Uterus (tissue), 3 donors: ENCODE measurements at regions not wholly inside any gene's neighbourhood (a gene's known extent, or its start where the extent isn't known, plus 50 kb on each side); places are given as distances from the start of the nearest gene placed in this dataset.

Source experiments
- DNase-seq, 2 donors: peaks; one replicate each; pipeline ENCODE4 v3.0.0-alpha.2; 2019 to 2020
- H3K27ac ChIP-seq, 2 donors: fragments of 200-600 bp; sonication (generic); 1 replicate in 1 of 2; 2 replicates in 1 of 2; pipeline ENCODE4 v1.5.1; 2016 to 2018
- H3K27me3 ChIP-seq, 2 donors: fragments of 200-600 bp; sonication (generic); one replicate each; pipeline ENCODE4 v1.5.1; 2018 to 2019; ENCODE audit warnings: control low read depth in 1 of 2
- H3K36me3 ChIP-seq, 2 donors: fragments of 200-600 bp; sonication (generic); one replicate each; pipeline ENCODE4 v1.5.1; 2019; ENCODE audit warnings: control low read depth in 1 of 2
- H3K4me1 ChIP-seq, 2 donors: fragments of 200-600 bp; sonication (generic); one replicate each; pipeline ENCODE4 v1.5.1; 2018 to 2019; ENCODE audit warnings: control low read depth in 1 of 2
- H3K4me3 ChIP-seq, 2 donors: fragments of 200-600 bp; sonication (generic); 1 replicate in 1 of 2; 2 replicates in 1 of 2; pipeline ENCODE4 v1.5.1; 2018 to 2019; ENCODE audit warnings: mild to moderate bottlenecking in 1 of 2
- H3K9me3 ChIP-seq, 2 donors: fragments of 200-600 bp; sonication (generic); one replicate each; pipeline ENCODE4 v1.5.1; 2019; ENCODE audit warnings: control low read depth in 1 of 2
- CTCF ChIP-seq, 4 experiments: fragments of 200-600 bp in 2 of 4; fragments of 450-650 bp in 2 of 4; sonication (generic) in 2 of 4; IDR thresholded peaks; one replicate each; pipeline ENCODE4 v1.5.1; 2016 to 2019; ENCODE audit warnings: antibody characterized with exemption in 4 of 4, mild to moderate bottlenecking in 2 of 4, moderate library complexity in 1 of 4
- POLR2A ChIP-seq, 2 donors: fragments of 450-650 bp; IDR thresholded peaks; one replicate each; pipeline ENCODE4 v1.6.1; 2016; ENCODE audit warnings: antibody characterized with exemption in 2 of 2, mild to moderate bottlenecking in 1 of 2, moderate library complexity in 1 of 2
- intact Hi-C: fragments of 100-400 bp; cut with DNase I; formaldehyde crosslinking; loops from one replicate; pipeline ENCODE4 v1.15.1; 2023; ENCODE audit warnings: low total_unique reads
- donor health status: DM: yes; HTN: yes; CAD: no.

- Histone ChIP-seq H3K27me3 (no peaks in the 10 kb centered on the region), H3K4me3 (no peak overlapping the region), H3K27ac (no peak overlapping the region), H3K4me1 (no peaks in the 10 kb centered on the region), H3K36me3 (no peaks in the 10 kb centered on the region), H3K9me3 (no peaks in the 10 kb centered on the region)
- intact Hi-C loops: no loop called here
- TF ChIP-seq CTCF (IDR thresholded peaks at IDR 0.05): no peak
- TF ChIP-seq POLR2A (IDR thresholded peaks at IDR 0.05): no peak
- no peak for DNase-seq
These were observed 145.4 kb downstream of the SLC30A10 start for GRCh38 chr1:219782929-219783328.

DNA sequence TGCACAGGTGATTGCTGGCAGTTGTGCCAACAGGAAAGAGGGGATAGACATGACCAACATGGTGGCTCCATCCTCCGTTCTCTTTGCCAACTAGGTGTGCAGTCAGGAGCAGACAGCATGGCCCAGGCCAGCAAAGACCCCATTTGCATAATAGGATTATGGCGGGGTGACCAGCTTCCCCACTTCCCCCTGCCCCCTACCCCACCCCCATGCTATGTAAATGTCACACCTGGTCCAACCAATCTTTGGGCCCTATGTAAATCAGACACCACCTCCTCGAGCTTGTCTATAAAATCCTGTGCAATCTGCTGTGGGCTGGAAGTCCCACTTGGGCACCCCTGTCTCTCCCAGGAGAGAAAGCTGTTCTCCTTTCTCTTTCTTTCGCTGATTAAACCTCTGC is 146.0 kb downstream of the SLC30A10 start:
- no peaks in the 10 kb centered on the region for H3K4me1 ChIP-seq
- no peaks in the 10 kb centered on the region for H3K9me3 ChIP-seq
- H3K36me3 ChIP-seq: no peaks in the 10 kb centered on the region
- TF ChIP-seq POLR2A (IDR thresholded peaks at IDR 0.05): no peak
- TF ChIP-seq CTCF (IDR thresholded peaks at IDR 0.05): no peak
- DNase-seq: no peak
- no peak overlapping the region for H3K27ac ChIP-seq
- H3K4me3 ChIP-seq: no peak overlapping the region
- H3K27me3 ChIP-seq: no peaks in the 10 kb centered on the region
- intact Hi-C loops: no loop called here

- Histone ChIP-seq H3K36me3 (no peaks in the 10 kb centered on the region), H3K27me3 (no peaks in the 10 kb centered on the region), H3K27ac (no peak overlapping the region), H3K4me1 (no peaks in the 10 kb centered on the region), H3K9me3 (no peaks in the 10 kb centered on the region), H3K4me3 (no peak overlapping the region)
- no peak for DNase-seq
- intact Hi-C loops: no loop called here
- TF ChIP-seq CTCF (IDR thresholded peaks at IDR 0.05): no peak
- TF ChIP-seq POLR2A (IDR thresholded peaks at IDR 0.05): no peak
These were observed 146.9 kb downstream of the SLC30A10 start for GRCh38 chr1:219781491-219781890.

DNA sequence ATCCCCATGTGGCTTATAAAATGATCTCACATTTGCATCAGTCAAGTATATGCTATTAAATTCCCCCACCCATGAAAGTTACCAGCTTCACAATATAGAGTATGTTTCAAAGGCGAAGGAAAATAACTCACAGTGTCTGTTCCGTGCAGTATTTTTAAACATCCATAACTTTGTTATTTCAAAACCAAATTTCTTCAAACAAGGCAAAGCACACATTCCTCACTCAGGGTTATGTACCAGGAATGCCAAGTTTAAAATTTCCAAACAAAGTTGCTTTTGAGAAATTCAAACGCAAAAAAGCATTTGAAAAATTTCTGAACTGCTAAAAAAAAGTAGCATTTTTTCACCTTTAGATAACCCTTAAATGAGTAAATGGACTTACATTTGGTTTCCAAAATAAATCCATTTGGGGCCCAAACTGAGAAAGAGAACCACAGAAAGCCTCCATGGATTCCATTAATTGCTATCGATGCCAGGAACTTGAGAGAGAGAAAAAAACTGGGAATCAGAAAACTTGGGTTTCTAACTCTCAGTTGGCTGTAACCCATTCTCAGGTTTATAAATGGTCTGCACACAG is 149.5 kb downstream of the SLC30A10 start:
- Histone ChIP-seq H3K27ac (no peak overlapping the region), H3K27me3 (no peaks in the 10 kb centered on the region), H3K36me3 (no peaks in the 10 kb centered on the region), H3K4me1 (no peaks in the 10 kb centered on the region), H3K9me3 (no peaks in the 10 kb centered on the region), H3K4me3 (no peak overlapping the region)
- intact Hi-C loops: no loop called here
- DNase-seq: no peak
- no peak for TF ChIP-seq POLR2A (IDR thresholded peaks at IDR 0.05)
- no peak for TF ChIP-seq CTCF (IDR thresholded peaks at IDR 0.05)

DNA sequence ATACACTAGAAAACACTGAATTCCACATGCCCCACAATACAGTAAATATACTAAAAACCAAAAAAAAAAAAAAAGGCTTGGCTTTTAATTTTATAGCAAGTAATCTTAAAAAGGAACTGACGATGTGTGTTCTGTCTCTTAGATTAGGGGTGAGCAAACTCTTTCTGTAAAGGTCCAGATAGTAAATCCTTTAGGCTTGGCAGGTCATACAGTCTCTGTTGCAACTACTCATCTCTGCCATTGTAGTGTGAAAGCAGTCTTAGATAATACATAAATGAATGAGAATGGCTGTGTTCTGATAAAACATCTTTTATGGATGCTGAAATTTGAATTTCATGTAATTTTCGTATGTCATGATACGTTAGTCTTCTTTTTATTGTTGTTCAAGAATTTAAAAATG is 150.2 kb downstream of the SLC30A10 start:
- Histone ChIP-seq H3K27me3 (no peaks in the 10 kb centered on the region), H3K36me3 (no peaks in the 10 kb centered on the region), H3K4me3 (no peak overlapping the region), H3K27ac (no peak overlapping the region), H3K9me3 (no peaks in the 10 kb centered on the region), H3K4me1 (no peaks in the 10 kb centered on the region)
- DNase-seq: no peak
- TF ChIP-seq CTCF (IDR thresholded peaks at IDR 0.05) (no peak), POLR2A (IDR thresholded peaks at IDR 0.05) (no peak)
- intact Hi-C loops: no loop called here
